Astrocyte (in vitro differentiated cells and primary cell): ENCODE measurements at regions not wholly inside any gene's neighbourhood (a gene's known extent, or its start where the extent isn't known, plus 50 kb on each side); places are given as distances from the start of the nearest gene placed in this dataset.

Source experiments
- DNase-seq: peaks from one replicate; pipeline ENCODE4 v3.0.0-alpha.2; 2010; ENCODE audit warnings: low read depth
- FAIRE-seq: peaks from 2 replicates; lab custom pipeline; 2011; peaks lifted over from hg19 to GRCh38; lab: Jason Lieb, UNC
- H2AFZ ChIP-seq: 2 replicates; pipeline ENCODE4 v1.6.0; 2012; ENCODE audit warnings: low read depth, low read length, inconsistent platforms
- H3K27ac ChIP-seq: 2 replicates; pipeline ENCODE4 v1.5.1; 2011; ENCODE audit warnings: low read depth, low read length, inconsistent platforms
- H3K27me3 ChIP-seq: 2 replicates; pipeline ENCODE4 v1.6.0; 2011; ENCODE audit warnings: low read length, inconsistent platforms; ENCODE audit not compliant: insufficient read depth
- H3K36me3 ChIP-seq: 2 replicates; pipeline ENCODE4 v1.5.1; 2011; ENCODE audit warnings: low read length, inconsistent platforms; ENCODE audit not compliant: insufficient read depth
- H3K4me1 ChIP-seq: 2 replicates; pipeline ENCODE4 v1.5.1; 2011; ENCODE audit warnings: low read length, inconsistent platforms; ENCODE audit not compliant: insufficient read depth
- H3K4me2 ChIP-seq: 2 replicates; pipeline ENCODE4 v1.6.0; 2012; ENCODE audit warnings: low read length, inconsistent platforms
- H3K4me3 ChIP-seq: 2 replicates; pipeline ENCODE4 v1.5.1; 2011; ENCODE audit warnings: low read depth, mild to moderate bottlenecking, low read length, inconsistent platforms; ENCODE audit not compliant: insufficient read depth
- H3K79me2 ChIP-seq: 2 replicates; pipeline ENCODE4 v1.6.0; 2012; ENCODE audit warnings: mild to moderate bottlenecking, low read length, inconsistent platforms; ENCODE audit not compliant: insufficient read depth
- H3K9ac ChIP-seq: 2 replicates; pipeline ENCODE4 v1.6.0; 2012; ENCODE audit warnings: mild to moderate bottlenecking, low read length, inconsistent platforms
- H3K9me3 ChIP-seq: 2 replicates; pipeline ENCODE4 v1.5.1; 2012; ENCODE audit warnings: low read depth, mild to moderate bottlenecking, low read length, inconsistent platforms; ENCODE audit not compliant: insufficient read depth
- H4K20me1 ChIP-seq: 2 replicates; pipeline ENCODE4 v1.6.0; 2012; ENCODE audit warnings: low read length, inconsistent platforms; ENCODE audit not compliant: insufficient read depth
- H3K27ac Mint-ChIP-seq: one replicate; pipeline ENCODE4 v1.8.0; 2021; ENCODE audit warnings: mild to moderate bottlenecking, mixed read lengths; ENCODE audit not compliant: unreplicated experiment
- H3K27me3 Mint-ChIP-seq: one replicate; pipeline ENCODE4 v1.8.0; 2021; ENCODE audit warnings: low read depth, mixed read lengths; ENCODE audit not compliant: unreplicated experiment
- H3K36me3 Mint-ChIP-seq: one replicate; pipeline ENCODE4 v1.8.0; 2021; ENCODE audit warnings: low read depth, mixed read lengths; ENCODE audit not compliant: unreplicated experiment
- H3K4me1 Mint-ChIP-seq: one replicate; pipeline ENCODE4 v1.8.0; 2021; ENCODE audit warnings: low read depth, mixed read lengths; ENCODE audit not compliant: unreplicated experiment
- H3K4me3 Mint-ChIP-seq: one replicate; pipeline ENCODE4 v1.8.0; 2021; ENCODE audit warnings: mild to moderate bottlenecking, moderate library complexity, mixed read lengths; ENCODE audit not compliant: unreplicated experiment
- H3K9me3 Mint-ChIP-seq: one replicate; pipeline ENCODE4 v1.8.0; 2021; ENCODE audit warnings: mild to moderate bottlenecking, mixed read lengths; ENCODE audit not compliant: unreplicated experiment
- EZH2 ChIP-seq: IDR thresholded peaks from 2 replicates; pipeline ENCODE4 v1.6.1; 2012; ENCODE audit warnings: mild to moderate bottlenecking, low read length, inconsistent platforms; ENCODE audit not compliant: insufficient read depth
- TF ChIP-seq, protein P1 (sequence below): IDR thresholded peaks from 2 replicates; pipeline ENCODE4 v1.5.1; 2011; ENCODE audit warnings: low read depth, mild to moderate bottlenecking, inconsistent platforms, low read length, moderate library complexity; ENCODE audit not compliant: insufficient read depth

DNA sequence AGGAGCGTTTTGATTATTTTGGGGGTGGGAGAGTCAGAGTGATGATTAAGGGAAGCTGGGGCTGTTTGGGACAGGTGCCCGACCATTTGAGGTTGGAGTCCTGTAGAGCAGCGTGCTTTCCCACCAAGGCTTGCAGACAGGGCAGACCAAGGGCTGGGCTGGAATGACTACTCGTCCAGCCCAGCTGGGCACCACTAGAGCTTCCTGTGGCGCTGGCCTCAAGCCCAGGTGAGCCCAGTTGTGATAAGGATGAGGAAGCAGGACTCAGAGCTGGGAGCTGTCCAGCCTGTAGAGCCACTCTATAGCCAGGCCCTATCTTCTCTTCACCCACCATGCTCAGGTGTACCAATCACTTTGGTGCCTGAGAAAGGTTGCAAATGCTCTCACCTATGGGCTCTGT lies 75.8 kb upstream of the ACAN start:
- Mint-ChIP-seq H3K27ac (no peak overlapping the region), H3K36me3 (no peaks in the 10 kb centered on the region), H3K9me3 (peaks cover 5% of the 10 kb centered on the region), H3K4me1 (no peaks in the 10 kb centered on the region), H3K27me3 (peaks cover 14% of the 10 kb centered on the region), H3K4me3 (no peak overlapping the region)
- H3K9ac ChIP-seq = no peak overlapping the region
- no peaks in the 10 kb centered on the region for H3K36me3 ChIP-seq
- TF ChIP-seq, protein P1, sequence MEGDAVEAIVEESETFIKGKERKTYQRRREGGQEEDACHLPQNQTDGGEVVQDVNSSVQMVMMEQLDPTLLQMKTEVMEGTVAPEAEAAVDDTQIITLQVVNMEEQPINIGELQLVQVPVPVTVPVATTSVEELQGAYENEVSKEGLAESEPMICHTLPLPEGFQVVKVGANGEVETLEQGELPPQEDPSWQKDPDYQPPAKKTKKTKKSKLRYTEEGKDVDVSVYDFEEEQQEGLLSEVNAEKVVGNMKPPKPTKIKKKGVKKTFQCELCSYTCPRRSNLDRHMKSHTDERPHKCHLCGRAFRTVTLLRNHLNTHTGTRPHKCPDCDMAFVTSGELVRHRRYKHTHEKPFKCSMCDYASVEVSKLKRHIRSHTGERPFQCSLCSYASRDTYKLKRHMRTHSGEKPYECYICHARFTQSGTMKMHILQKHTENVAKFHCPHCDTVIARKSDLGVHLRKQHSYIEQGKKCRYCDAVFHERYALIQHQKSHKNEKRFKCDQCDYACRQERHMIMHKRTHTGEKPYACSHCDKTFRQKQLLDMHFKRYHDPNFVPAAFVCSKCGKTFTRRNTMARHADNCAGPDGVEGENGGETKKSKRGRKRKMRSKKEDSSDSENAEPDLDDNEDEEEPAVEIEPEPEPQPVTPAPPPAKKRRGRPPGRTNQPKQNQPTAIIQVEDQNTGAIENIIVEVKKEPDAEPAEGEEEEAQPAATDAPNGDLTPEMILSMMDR = no peak
- TF ChIP-seq EZH2 = no peak
- DNase-seq (no peak), FAIRE-seq (no peak)
- no peaks in the 10 kb centered on the region for H3K79me2 ChIP-seq
- H2AFZ ChIP-seq = no peak overlapping the region
- peaks cover 2% of the 10 kb centered on the region for H3K9me3 ChIP-seq
- peaks cover 4% of the 10 kb centered on the region for H3K27me3 ChIP-seq
- H3K4me3 ChIP-seq = no peak overlapping the region
- H3K4me2 ChIP-seq = no peak overlapping the region
- no peak overlapping the region for H3K27ac ChIP-seq
- H3K4me1 ChIP-seq = no peaks in the 10 kb centered on the region
- H4K20me1 ChIP-seq = no peaks in the 10 kb centered on the region

DNA sequence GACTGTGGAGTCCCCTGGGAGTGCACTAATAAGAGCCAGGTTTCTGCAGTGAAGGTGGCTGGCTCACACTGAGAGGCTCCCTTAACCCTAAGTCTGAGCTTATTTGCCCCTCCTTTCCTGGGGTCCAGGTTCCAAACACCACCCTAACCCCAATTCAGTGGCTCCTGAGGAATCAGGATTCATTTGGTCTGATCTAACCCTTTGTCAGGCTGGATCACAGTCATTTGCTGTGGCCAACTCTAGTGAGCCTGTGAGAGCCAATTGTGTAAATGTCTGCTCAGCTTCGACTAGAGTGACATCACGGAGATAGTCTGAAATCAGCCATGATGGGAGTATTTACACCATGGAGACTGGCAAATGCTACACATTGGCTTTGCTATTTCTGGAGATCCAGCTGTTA lies 73.7 kb upstream of the ACAN start:
- no peaks in the 10 kb centered on the region for H4K20me1 ChIP-seq
- no peak overlapping the region for H3K4me2 ChIP-seq
- H3K27me3 Mint-ChIP-seq = peaks cover 14% of the 10 kb centered on the region
- H3K9ac ChIP-seq = no peak overlapping the region
- H3K79me2 ChIP-seq = no peaks in the 10 kb centered on the region
- no peak overlapping the region for H3K27ac Mint-ChIP-seq
- no peaks in the 10 kb centered on the region for H3K36me3 Mint-ChIP-seq
- H3K27ac ChIP-seq = no peak overlapping the region
- H3K27me3 ChIP-seq = peaks cover 4% of the 10 kb centered on the region
- FAIRE-seq (no peak), DNase-seq (no peak)
- no peaks in the 10 kb centered on the region for H3K4me1 Mint-ChIP-seq
- TF ChIP-seq EZH2 = no peak
- TF ChIP-seq, protein P1 = no peak
- no peaks in the 10 kb centered on the region for H3K36me3 ChIP-seq
- no peak overlapping the region for H2AFZ ChIP-seq
- H3K9me3 ChIP-seq = peaks cover 2% of the 10 kb centered on the region
- H3K4me3 Mint-ChIP-seq = no peak overlapping the region
- peaks cover 8% of the 10 kb centered on the region for H3K9me3 Mint-ChIP-seq
- no peak overlapping the region for H3K4me3 ChIP-seq
- H3K4me1 ChIP-seq = no peaks in the 10 kb centered on the region

DNA sequence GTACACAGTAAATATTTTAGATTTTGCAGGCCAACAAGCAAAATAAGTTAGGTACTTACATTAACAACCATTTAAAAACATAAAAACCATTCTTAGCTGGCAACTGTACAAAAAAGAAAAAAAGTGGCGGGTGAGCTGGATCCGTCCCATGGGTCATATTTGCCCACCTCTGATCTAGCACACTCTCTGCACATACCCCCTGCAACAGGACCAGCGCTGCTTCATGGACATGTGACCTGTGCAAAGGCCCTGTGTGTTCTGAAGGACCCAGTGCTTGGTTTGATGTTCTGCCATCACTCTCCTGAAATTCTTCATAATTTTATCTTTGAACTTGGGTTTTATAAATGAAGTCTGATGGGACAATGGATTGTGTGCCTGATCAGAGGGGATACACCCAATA lies 72.5 kb upstream of the ACAN start:
- Mint-ChIP-seq H3K9me3 (peaks cover 8% of the 10 kb centered on the region), H3K4me3 (no peak overlapping the region), H3K27me3 (peaks cover 14% of the 10 kb centered on the region), H3K36me3 (no peaks in the 10 kb centered on the region), H3K4me1 (no peaks in the 10 kb centered on the region), H3K27ac (no peak overlapping the region)
- no peak for DNase-seq
- Histone ChIP-seq H3K27me3 (peaks cover 4% of the 10 kb centered on the region), H3K79me2 (no peaks in the 10 kb centered on the region), H4K20me1 (no peaks in the 10 kb centered on the region), H3K4me1 (no peaks in the 10 kb centered on the region), H3K36me3 (no peaks in the 10 kb centered on the region), H3K27ac (no peak overlapping the region), H3K9me3 (peaks cover 2% of the 10 kb centered on the region), H3K4me3 (no peak overlapping the region), H3K4me2 (no peak overlapping the region), H3K9ac (no peak overlapping the region), H2AFZ (no peak overlapping the region)
- TF ChIP-seq, protein P1 = no peak
- TF ChIP-seq EZH2 = no peak
- no peak for FAIRE-seq
